ENCODE measurements at regions not wholly inside any gene's neighbourhood (a gene's known extent, or its start where the extent isn't known, plus 50 kb on each side); places are given as distances from the start of the nearest gene placed in this dataset.

DNA sequence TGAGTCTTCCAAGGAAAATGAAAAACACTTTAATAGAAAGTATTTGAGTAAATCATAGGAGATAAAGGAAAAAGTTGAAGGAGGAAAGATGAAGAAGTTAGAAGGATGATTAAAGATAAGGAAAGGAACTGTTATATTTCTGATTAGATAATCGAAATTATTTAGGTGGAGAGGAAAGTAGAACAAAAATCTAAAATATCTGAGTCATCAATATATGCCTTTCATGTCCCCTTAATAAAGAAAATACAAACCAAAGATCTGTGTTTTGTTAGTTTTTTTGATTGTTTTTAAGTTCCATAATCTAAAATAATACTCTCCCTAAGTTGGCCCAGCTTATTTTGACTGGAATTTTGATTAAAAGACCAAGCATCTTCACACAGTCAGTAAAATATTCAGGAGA, 412.9 kb upstream of the DDX18 start:
- no peak for DNase-seq

DNA sequence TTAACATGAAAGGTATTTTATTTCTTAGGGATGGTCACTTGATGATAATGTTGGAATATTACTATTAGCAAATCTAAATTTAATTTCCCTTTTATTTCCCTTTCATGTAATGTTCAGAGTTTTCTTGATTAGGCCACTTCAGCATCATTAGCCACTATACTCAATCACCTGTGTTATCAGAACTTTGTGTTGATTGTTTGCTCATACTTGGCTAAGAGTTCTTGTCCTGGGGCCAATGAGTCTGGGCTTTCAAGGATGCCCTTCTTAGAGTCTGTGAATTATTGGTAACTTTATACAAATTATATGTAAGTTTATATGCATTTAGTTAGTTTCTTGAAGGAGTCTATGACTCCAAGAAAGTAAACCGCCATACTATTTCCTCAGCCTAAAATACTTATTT, 408.0 kb upstream of the DDX18 start:
- DNase-seq = no peak

DNA sequence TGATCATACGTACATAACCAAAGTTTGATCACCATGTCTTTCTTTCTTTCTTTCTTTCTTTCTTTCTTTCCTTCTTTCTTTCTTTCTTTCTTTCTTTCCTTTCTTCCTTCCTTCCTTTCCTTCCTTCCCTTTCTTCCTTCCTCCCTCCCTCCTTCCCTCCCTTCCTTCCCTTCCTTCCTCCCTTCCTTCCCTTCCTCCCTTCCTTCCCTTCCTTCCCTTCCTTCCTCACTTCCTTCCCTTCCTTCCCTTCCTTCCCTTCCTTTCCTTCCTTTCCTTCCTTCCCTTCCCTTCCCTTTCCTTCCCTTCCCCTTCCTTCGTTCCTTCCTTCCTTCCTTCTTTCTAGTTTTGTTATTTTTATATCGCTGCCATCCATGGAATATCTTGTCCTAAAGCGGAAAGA, 406.7 kb upstream of the DDX18 start:
- no peak for DNase-seq

DNA sequence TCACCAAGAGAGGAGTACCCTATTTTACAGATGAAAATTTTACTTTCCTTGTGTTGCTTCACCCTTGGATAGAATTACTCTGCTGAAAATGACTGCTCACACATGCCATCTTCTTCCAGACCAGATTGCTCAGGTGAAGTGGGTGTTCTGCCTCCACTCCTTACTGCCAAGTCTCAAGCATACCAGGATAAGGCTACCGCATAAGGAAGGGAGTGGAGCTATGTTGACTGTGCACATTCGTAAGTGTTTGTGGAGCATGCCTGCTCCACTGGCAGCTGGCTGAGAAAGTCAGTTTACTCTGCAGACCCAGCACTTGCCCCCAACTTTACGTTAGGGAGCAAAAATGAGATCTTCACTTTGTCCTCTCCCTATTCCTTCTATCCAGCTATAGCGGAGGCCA, 405.0 kb upstream of the DDX18 start:
- no peak for DNase-seq

DNA sequence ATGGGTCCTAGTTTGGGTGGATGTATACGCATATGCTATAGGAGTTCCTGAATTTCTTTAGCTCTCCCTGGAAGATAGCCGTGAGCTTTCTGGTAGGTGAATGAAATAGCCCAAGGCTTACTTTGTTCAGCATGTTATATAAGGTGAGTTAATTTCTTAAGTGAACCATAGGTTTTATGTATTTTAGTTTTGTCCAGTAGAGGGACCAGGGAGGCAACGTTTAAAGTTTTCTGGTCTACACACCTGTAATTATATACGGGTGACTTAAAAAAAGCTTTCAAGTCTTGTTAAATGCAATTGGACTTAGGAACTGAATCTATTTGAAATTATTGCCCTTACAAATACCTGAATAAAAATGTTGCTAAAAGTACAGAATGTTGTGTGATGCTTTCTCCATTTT, 402.5 kb upstream of the DDX18 start:
- no peak for DNase-seq

DNA sequence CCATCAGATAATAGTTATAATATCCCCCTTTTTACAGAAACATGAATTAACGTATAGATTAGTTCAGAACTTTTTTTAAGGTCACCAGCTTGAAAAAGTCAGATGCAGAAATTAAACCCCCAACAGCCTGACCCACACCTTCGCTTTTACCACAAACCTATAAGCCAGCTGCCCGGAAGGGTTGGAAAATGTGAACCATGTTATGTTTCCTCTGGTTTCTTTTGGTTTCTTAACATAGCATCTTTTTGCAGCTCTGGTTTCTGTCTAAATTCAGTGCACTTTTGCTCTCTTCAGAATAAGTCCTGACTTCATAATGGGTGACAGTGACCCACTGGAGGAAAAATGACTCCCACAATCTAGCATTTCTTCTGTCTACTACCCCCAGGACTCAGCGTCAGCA, 381.7 kb upstream of the DDX18 start:
- DNase-seq = no peak

DNA sequence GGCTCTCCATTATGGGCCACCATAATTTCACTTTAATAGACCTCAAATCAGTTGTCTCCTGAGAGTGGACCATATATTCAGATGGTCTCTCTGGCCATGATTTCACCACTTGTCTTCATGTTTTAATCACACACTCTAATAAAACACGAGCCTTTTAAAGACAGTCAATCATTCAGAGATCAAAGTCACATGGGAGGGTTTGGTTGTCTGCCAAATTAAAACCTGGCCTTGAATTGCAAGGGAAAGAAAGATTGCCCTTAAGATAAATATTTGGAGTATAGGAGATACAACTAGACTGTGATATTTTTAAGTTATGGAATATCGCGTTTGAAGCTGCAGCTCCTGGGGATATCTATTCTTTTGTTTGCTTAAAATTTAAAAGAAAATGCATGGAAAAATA, 377.8 kb upstream of the DDX18 start:
- peak; percentile 4 for DNase-seq

DNA sequence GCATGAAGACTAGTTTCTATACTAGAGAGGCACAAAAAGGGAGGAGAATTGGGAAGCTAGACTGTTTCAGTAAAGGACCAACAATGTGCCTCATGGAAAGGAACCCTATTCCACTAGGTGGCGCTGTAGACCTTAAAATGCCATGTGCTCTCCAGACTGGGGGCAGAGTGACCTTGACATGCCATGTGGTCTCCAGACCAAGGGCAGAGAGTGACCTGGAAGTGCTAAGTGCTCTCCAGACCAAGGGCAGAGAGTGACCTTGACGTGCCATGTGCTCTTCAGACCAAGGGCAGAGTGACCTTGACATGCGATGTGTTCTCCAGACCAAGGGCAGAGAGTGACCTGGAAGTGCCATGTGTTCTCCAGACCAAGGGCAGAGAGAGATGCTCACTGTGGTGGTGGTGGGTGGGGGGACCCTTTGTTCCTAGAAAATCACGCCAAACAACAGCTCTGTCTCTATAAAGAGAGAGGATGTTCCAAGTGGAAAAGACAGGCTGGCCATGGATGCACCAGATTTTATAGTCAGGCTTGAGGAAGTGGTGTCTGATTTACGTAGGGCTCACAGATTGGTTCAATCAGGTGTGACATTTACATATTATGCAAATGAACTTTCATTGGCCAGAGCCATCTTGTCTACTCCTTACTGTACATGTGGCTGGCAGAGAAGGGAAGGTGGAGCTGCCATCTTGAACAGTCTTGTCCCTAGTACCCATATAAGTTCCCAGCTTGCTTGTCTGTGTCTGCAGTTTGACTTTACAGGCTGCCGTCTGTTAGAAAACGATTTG, 344.0 kb upstream of the DDX18 start:
- peak; percentile 13 for DNase-seq

DNA sequence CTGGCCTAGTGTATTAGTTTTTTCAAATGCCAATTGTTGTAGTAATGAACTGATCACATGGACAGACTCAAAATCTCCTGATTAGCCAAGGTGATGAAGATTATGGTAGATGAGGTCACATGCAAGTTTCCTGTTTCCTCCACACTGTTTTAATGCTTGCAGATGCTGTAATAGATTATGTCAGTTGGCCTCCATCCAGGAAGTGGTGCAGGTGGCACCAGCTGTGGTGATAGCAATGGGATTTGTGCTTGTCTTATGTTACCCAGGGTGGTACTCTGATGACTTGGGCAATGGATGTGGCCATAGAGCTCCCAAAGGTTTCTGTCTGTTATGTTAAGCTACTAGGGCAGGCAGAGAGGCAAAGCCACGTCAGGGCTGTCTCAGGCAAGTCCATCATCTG, 332.9 kb upstream of the DDX18 start:
- peak; percentile 30 for DNase-seq

DNA sequence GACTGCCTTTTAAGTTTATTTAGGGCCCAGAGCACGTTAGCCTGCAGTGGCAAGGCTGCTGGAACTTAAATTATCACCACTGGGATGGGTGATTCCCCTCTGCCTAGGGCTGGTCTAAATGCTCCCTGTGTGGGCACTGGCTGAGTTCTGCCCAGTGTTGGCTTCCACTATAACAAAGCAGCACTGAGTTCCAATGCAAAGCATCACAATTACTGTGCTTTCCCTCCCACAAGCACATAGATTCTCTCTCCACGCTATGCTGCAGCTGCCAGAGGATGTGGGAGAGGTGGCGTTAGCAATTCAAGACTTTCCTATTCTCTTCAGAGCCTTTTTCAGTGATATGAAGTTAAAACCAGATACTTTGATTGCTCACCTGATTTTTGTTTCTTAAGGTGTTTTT, 328.9 kb upstream of the DDX18 start:
- no peak for DNase-seq

DNA sequence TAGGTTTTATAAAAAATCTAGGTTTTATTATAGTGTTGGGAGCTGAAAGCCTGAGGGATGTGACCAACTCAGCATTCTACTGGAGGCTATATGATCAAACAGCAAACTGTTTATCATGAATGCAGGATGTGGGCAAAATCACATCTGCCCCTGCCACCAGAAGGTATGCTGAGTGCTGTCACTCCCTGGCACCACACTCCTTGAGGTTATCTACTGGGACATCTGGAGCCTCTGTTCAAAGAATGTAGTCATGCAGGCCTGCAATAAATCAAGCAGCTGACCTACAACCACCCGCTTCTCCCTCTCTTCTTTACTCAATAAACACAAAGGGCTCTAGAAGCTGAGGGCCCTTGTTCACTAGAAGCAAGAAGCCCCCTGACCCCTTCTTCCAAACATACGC, 328.4 kb upstream of the DDX18 start:
- DNase-seq = no peak

DNA sequence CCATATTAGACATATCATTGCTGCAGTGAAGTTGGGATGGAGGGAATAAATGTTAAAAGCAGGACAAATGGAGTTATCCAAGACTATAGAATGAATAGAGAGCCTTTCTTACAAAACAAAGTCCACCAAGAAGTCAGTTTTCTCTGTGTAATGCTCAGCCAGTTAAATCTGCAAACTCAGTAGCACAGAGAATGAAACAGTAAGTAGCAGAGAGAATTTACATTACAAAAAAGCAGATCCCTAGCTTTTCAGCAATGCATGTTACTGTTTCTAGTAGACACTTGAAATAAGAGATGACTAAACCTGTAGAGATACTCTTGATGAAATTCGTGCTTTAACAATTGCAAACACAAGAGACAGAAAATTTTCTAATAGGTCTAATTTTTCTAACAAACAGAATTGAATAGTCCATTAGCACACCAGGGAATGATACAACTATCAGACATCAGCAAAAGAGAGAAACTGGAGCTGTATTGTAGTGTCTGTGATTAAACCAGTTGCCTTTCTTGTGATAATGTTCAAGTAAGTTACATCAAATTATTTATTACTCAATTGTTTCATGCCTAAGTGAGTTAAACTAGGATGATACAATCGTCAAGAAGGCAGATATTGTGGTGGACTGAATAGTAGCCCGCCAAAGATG, 322.2 kb upstream of the DDX18 start:
- no peak for DNase-seq

DNA sequence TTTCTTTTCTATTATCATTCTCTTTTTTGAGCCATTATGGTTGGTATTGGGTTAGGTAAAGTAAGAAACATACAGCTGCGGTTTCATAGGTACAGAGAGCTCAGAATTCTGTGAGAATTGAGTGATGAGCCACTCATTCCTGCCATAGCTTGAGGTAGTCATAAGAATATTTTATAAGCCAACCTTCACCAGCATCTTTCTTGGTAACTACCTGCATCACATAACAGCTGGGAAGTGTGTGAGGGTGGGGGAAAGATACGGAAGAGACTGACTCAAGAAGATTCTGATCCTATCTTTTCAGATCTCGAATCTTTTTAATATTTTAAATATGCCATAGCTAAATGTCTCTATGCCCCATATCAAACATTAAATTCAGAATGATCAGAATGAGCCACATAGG, 313.8 kb upstream of the DDX18 start:
- DNase-seq = no peak

DNA sequence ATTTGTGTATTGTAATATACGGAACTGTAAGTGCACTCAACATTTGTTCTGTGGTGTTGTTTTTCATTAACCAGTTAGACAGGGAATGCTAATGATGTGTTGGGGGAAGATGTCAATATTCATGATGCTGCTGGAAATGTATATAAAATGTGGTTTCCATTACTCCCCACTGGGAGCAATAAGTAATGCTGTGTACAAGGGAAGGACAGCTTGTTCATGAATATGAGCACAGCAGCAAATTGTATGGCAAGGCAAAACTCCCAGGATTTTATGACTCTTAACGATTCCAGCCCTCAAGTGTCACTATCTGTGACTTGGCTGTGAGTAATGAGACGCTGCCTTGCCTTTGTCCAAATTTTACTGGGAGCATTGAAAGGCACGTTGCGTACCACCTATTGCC, 312.4 kb upstream of the DDX18 start:
- no peak for DNase-seq

DNA sequence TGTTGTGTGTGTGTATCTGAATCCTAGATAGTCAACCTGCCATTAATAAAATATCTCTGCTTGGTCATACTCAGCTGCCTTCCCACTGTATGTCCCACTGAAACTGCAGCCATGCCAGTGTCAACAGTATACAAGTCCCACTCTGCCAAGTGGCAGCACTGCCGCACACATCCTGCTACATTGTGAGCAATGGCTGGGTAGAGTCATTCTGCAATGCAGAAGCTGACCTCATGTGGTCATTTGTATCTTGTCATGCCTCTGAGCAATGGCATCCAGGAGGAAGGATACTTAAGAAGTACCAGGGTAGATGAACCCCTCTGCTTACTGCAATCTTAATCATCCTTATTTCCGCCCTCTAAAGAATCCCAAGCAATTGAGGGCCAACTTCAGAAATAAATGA, 302.2 kb upstream of the DDX18 start:
- DNase-seq = no peak

DNA sequence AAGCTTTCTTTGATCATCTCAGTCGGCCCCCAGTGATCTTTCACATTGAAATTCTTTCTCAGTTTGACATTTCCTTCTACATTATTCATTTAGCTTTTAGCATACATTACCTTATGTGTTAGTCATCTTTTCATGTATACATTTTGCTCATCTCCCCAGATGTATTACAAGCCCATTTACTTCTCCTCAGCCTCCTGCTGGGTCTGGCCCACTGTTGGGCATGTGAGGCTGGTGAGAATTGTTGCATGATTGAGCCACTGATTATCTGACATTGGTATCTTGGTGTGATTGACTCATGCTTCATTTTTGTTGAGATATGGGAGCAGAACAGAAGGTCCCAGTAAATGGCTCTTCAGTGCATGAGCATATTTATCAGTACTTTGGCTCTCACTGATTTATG, 300.1 kb upstream of the DDX18 start:
- no peak for DNase-seq

DNA sequence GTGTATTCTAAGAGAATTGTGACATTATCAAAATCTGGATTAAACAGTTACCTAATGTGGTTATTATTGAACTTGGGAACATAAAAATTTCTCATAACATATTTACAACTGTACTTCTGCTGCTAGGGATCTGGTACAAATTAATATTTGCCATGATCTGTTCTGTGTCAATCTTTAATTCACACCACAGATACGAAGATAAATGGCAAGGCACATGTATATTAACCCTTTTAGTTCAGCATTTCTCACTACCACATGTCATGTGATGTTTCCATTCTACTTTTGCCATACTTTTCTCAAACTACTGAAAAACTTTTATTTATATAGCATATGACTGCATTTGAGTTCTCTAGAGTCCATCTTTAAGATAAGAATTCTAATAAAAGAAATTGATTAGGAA, 295.3 kb upstream of the DDX18 start:
- DNase-seq = no peak

DNA sequence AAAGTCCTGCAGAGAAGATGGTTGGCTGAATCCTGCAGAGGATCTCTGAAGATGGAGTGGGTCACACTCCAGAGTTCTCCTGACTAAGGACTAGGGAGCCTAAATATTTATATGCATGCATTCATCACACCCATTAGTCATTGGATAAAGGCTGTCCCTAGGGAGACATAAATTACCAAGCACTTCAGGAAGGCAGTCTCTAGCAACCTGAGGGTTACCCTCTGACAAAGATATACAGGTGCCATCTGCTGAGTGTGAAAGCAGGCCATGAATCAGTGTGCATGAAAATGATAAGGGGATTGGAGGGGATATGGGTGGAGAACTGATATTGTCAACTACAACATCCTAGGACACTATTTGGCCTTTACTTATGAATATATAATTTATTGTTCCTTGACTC, 294.8 kb upstream of the DDX18 start:
- DNase-seq = no peak

DNA sequence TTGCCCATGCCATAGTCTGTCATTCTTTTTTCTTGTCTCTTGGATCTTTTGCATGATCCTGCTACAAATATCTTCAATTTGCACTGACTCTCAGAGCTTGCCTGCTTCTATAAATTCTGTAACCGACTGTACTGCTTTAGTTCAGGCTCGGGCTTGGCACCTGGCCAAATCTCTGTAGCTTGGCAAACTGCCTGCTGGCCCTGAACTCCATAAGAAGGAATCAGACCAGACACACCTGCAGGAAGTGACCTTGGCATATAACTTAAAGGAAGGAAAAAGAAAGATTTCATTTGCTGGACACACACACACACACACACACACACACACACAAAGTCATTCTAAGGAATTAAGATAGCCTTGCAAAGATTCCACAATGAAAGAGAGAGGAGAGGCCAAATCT, 291.2 kb upstream of the DDX18 start:
- peak; percentile 81 for DNase-seq

DNA sequence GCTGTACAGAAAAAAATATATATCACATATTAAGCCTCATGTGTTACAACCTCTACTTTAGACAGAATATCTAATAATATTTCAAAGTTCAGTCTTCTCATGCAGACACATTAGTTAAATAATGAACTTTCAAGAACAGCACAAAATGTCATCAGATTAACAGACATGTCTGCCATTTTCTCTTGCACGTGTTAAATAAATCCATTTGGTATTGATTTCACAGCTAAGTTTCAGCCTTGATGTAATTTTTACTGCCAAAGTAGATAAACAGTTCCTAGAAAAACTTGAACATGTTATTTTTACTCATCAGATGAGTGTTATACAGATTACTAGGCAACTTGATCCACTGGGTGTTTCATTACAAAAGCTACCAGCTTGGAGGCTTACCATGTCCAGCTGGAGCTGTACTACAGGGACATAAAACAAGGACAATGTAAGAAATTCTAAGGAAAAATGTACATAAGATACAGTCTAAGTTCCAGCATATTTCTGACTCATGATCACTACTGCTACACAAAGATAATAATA, 290.7 kb upstream of the DDX18 start:
- no peak for DNase-seq

DNA sequence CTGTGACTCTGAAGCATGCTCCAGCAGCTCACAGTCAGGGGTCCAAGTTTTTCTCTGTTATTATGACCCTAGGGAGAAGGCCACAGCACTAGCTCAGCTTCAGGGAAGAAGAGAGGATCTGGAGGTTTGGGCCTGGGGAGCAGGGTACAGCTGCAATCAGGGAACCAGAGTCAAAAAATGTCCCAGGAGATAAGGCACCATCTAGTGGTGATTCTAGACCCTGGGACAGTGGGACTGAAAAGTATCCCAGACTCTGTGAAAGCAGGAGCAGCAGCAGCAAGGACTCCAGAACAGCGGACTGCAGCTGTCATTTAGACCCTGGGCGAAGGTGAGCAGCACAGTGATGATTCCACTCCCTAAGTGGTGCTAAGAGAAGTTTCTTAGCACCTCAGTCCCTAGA, 278.4 kb upstream of the DDX18 start:
- no peak for DNase-seq

DNA sequence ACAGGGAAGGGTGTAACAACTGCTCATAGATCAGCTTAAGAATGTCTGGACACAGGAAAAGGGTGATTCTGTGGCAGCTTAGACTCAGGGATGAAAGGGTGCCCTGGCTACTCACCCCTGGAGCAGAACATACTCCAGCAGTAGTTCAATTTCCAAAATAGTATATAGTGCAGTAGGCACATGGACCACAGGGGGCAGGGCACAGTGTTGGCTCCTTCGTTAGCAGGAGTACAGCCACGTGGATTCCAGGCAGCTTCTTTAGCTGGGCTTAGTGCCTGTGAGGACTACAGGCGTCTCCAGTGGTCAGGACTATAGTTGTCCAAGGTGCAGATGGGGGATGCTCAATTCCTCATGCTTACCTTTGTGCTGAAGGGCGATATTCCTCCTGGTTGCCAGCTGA, 277.5 kb upstream of the DDX18 start:
- no peak for DNase-seq

DNA sequence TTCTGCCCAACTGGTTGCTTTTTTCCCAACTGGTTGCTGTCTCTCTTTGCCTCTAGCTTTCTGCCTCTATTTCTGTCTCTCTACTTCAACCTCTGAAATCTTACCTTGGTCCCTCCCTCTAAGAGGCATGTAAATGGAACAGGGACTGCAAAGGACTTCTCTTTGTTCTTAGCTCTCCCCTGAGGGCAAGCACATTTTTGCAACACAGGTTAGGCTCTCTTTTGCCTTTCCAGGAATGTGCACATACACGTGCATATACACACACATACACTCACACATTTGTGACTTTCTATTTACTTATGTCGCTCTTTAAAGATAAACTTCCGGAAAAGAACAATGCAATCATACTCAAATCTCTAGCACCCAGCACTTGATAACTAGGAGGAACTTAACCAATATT, 262.6 kb upstream of the DDX18 start:
- DNase-seq = no peak

DNA sequence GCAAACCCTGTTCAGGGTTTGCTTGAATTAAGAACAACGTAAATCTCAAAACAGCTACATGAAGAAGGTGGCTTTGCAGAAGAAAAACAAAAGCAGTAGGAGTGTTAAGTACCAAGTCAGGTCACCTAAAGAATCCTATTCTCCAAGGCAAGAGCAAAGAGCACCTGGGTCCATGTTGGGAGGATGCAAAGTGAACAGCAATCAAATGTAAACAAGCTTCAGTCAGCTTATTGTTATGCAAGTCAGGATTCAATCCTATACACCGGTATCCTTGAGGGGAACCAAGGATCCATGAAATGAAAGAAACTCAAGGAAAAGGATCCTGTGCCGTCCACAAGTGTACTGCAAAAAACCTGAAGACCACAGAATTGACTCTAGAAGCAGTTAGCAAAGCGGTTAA, 261.0 kb upstream of the DDX18 start:
- DNase-seq = no peak

DNA sequence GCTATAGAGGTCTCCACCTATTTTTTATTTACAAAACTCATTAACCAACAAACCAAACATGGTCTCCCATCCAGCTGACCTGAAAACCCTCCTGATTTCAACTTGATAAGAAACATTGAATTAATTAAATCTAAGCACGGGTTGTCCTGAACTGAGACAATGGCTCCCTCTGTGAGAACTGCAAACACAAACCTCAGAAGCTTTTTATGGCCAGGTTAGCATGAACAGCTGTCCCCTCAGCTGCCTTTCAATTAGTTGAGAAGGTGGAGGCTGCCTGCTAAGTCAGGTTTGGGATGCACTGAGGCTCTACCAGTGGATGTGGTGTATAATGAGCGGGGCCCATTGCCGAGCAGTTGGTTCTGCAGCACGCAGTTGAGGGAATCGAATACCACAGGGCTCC, 258.5 kb upstream of the DDX18 start:
- peak; percentile 46 for DNase-seq
